GM12878 (cell line): ENCODE measurements at regions not wholly inside any gene's neighbourhood (a gene's known extent, or its start where the extent isn't known, plus 50 kb on each side); places are given as distances from the start of the nearest gene placed in this dataset.

Experiments
- ATAC-seq: fragments of 200-7000 bp; cut with Tn5 transposase; 3 replicates; pipeline ENCODE4 v1.9.1; 2020; ENCODE audit warnings: mild to moderate bottlenecking, moderate library complexity
- BruUV-seq: library from RNA; stranded (reverse); fragments of 400-500 nt; replicated peaks from 2 replicates; lab custom pipeline; 2021; lab: Mats Ljungman, UMichigan
- CTCF ChIA-PET: fragments of 300-600 bp; sonication (Branson Sonifier 250); formaldehyde crosslinking; extraction: SDS; loops from one replicate; lab custom pipeline; 2021; ENCODE audit warnings: inconsistent platforms; lab: Yijun Ruan, JAX
- POLR2A ChIA-PET: fragments of 350-600 bp; formaldehyde crosslinking; extraction: SDS; loops from one replicate; lab custom pipeline; 2021; ENCODE audit warnings: inconsistent platforms; lab: Charles Lee
- RAD21 ChIA-PET: fragments of 300-600 bp; sonication (Branson Sonifier 250); formaldehyde crosslinking; loops from one replicate; lab custom pipeline; 2023; ENCODE audit warnings: antibody characterized with exemption; ENCODE audit not compliant: unreplicated experiment; lab: Charles Lee
- SMC1A ChIA-PET: fragments of 300-600 bp; sonication (Branson Sonifier 250); formaldehyde crosslinking; loops from one replicate; lab custom pipeline; 2023; ENCODE audit not compliant: unreplicated experiment, uncharacterized antibody; lab: Charles Lee
- DNase-seq: peaks from one replicate; pipeline ENCODE4 v3.0.0-alpha.2; 2011; ENCODE audit warnings: low read depth, low spot score
- FAIRE-seq: peaks from 3 replicates; lab custom pipeline; 2011; peaks lifted over from hg19 to GRCh38; lab: Jason Lieb, UNC
- H2AFZ ChIP-seq: 2 replicates; pipeline ENCODE4 v1.6.0; 2011; ENCODE audit warnings: low read depth, low read length, control low read depth; ENCODE audit not compliant: control insufficient read depth
- H3K27ac ChIP-seq: 2 replicates; pipeline ENCODE4 v1.5.1; 2011; ENCODE audit warnings: control low read depth; ENCODE audit not compliant: control insufficient read depth, insufficient read depth
- H3K27me3 ChIP-seq, 2 experiments: replicated peaks in 1 of 2; 2 replicates each; pipeline versions ENCODE4 v1.6.0 to v1.6.1; 2011; ENCODE audit warnings: low read length in 1 of 2; ENCODE audit not compliant: control insufficient read depth in 2 of 2, insufficient read depth in 2 of 2
- H3K36me3 ChIP-seq, 2 experiments: 2 replicates each; pipeline ENCODE4 v1.5.1; 2011; ENCODE audit warnings: low read length in 1 of 2; ENCODE audit not compliant: control insufficient read depth in 2 of 2, insufficient read depth in 2 of 2
- H3K4me1 ChIP-seq: 2 replicates; pipeline ENCODE4 v1.6.1; 2011; ENCODE audit warnings: mild to moderate bottlenecking, low read length, moderate library complexity, mixed read lengths; ENCODE audit not compliant: control insufficient read depth, insufficient read depth
- H3K4me2 ChIP-seq: 2 replicates; pipeline ENCODE4 v1.6.0; 2011; ENCODE audit warnings: control low read depth; ENCODE audit not compliant: control insufficient read depth, insufficient read depth
- H3K4me3 ChIP-seq: fragments of 200-600 bp; sonication (generic); 2 replicates; pipeline ENCODE4 v1.5.1; 2016
- H3K79me2 ChIP-seq: 2 replicates; pipeline ENCODE4 v1.6.0; 2011; ENCODE audit warnings: low read length; ENCODE audit not compliant: control insufficient read depth, insufficient read depth
- H3K9ac ChIP-seq: 2 replicates; pipeline ENCODE4 v1.8.0; 2011; ENCODE audit warnings: low read length, control low read depth, mixed read lengths; ENCODE audit not compliant: control insufficient read depth, insufficient read depth
- H3K9me3 ChIP-seq: replicated peaks from 3 replicates; pipeline ENCODE4 v1.5.1; 2011; ENCODE audit warnings: mild to moderate bottlenecking, low read length; ENCODE audit not compliant: control insufficient read depth, insufficient read depth
- H4K20me1 ChIP-seq: 2 replicates; pipeline ENCODE4 v1.6.0; 2011; ENCODE audit not compliant: control insufficient read depth, insufficient read depth
- CHD4 ChIP-seq: fragments of 200-600 bp; sonication (generic); IDR thresholded peaks from 2 replicates; pipeline ENCODE4 v1.6.1; 2016; ENCODE audit warnings: mild to moderate bottlenecking
- CREB1 ChIP-seq: IDR thresholded peaks from 2 replicates; pipeline ENCODE4 v1.6.1; 2012; ENCODE audit warnings: low read depth, mild to moderate bottlenecking, inconsistent platforms
- EZH2 ChIP-seq: IDR thresholded peaks from 2 replicates; pipeline ENCODE4 v1.6.1; 2012; ENCODE audit warnings: low read depth, mild to moderate bottlenecking, control low read depth, inconsistent platforms, low read length, borderline replicate concordance; ENCODE audit not compliant: control insufficient read depth
- KAT2A ChIP-seq: conservative IDR thresholded peaks from 2 replicates; pipeline ENCODE4 v1.6.1; 2011; ENCODE audit warnings: low read depth, low read length; ENCODE audit not compliant: control insufficient read depth
- PAX5 ChIP-seq: IDR thresholded peaks from 2 replicates; pipeline ENCODE4 v1.6.1; 2011; ENCODE audit warnings: low read depth, low read length, borderline replicate concordance
- PAX8 ChIP-seq: fragments of 450-650 bp; IDR thresholded peaks from 2 replicates; pipeline ENCODE4 v1.6.1; 2017; ENCODE audit warnings: mild to moderate bottlenecking, moderate library complexity
- PBX3 ChIP-seq: IDR thresholded peaks from 2 replicates; pipeline ENCODE4 v1.6.1; 2011; ENCODE audit warnings: mild to moderate bottlenecking, low read depth, low read length, moderate library complexity; ENCODE audit not compliant: insufficient replicate concordance
- RCOR1 ChIP-seq: conservative IDR thresholded peaks from 2 replicates; pipeline ENCODE4 v1.6.1; 2012; ENCODE audit warnings: low read depth, low read length, improper control_type of control experiment
- RFX5 ChIP-seq: IDR thresholded peaks from 2 replicates; pipeline ENCODE4 v1.6.1; 2011; ENCODE audit warnings: low read depth, low read length, improper control_type of control experiment
- TCF7 ChIP-seq: IDR thresholded peaks from 2 replicates; pipeline ENCODE4 v1.6.1; 2014; ENCODE audit warnings: antibody characterized with exemption, borderline replicate concordance
- WGBS: methylation state at CpG from one replicate; pipeline ENCODE4 v1.1.6; 2016; ENCODE audit warnings: low lambda C conversion rate; ENCODE audit not compliant: insufficient replicate concordance, insufficient coverage; ENCODE audit errors: missing lambda C conversion rate; 5-methylcytosine and 5-hydroxymethylcytosine counted together
- in situ Hi-C: fragments of 300-500 bp; cut with MboI; formaldehyde crosslinking; loops from 9 replicates; pipeline ENCODE4 v1.14.3; 2018; ENCODE audit warnings: mixed read lengths
- intact Hi-C: fragments of 100-400 bp; cut with micrococcal nuclease; formaldehyde crosslinking; loops from one replicate; pipeline ENCODE4 v1.14.2; 2022; ENCODE audit not compliant: unreplicated experiment
- TF ChIP-seq, protein P1 (sequence below): fragments of 450-650 bp; IDR thresholded peaks from 2 replicates; pipeline ENCODE4 v1.6.1; 2017; ENCODE audit warnings: low read depth, mild to moderate bottlenecking, moderate library complexity
- TF ChIP-seq, protein P2 (sequence below): fragments of 450-650 bp; IDR thresholded peaks from 2 replicates; pipeline ENCODE4 v1.6.1; 2017; ENCODE audit warnings: mild to moderate bottlenecking, moderate library complexity

GRCh38 chr6:9361749-9362148, 926.4 kb upstream of the SLC35B3 start:
- FAIRE-seq = no peak
- Histone ChIP-seq H3K4me1 (no peaks in the 10 kb centered on the region), H3K27me3 (no peaks in the 10 kb centered on the region), H3K27ac (no peak overlapping the region), H3K4me3 (no peak overlapping the region), H3K79me2 (no peaks in the 10 kb centered on the region), H2AFZ (no peak overlapping the region), H3K36me3 (no peaks in the 10 kb centered on the region), H4K20me1 (no peaks in the 10 kb centered on the region), H3K9me3 (no peaks in the 10 kb centered on the region), H3K9ac (no peak overlapping the region), H3K4me2 (no peak overlapping the region)
- TF ChIP-seq PAX5 = no peak
- TF ChIP-seq CREB1 = no peak
- TF ChIP-seq TCF7 = no peak
- TF ChIP-seq, protein P1, sequence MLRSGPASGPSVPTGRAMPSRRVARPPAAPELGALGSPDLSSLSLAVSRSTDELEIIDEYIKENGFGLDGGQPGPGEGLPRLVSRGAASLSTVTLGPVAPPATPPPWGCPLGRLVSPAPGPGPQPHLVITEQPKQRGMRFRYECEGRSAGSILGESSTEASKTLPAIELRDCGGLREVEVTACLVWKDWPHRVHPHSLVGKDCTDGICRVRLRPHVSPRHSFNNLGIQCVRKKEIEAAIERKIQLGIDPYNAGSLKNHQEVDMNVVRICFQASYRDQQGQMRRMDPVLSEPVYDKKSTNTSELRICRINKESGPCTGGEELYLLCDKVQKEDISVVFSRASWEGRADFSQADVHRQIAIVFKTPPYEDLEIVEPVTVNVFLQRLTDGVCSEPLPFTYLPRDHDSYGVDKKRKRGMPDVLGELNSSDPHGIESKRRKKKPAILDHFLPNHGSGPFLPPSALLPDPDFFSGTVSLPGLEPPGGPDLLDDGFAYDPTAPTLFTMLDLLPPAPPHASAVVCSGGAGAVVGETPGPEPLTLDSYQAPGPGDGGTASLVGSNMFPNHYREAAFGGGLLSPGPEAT = no peak
- no peak for TF ChIP-seq RCOR1
- TF ChIP-seq PBX3 = no peak
- no peak for TF ChIP-seq KAT2A
- no peak for TF ChIP-seq EZH2
- TF ChIP-seq CHD4 = no peak
- TF ChIP-seq RFX5 = no peak
- no peak for TF ChIP-seq PAX8
- TF ChIP-seq, protein P2, sequence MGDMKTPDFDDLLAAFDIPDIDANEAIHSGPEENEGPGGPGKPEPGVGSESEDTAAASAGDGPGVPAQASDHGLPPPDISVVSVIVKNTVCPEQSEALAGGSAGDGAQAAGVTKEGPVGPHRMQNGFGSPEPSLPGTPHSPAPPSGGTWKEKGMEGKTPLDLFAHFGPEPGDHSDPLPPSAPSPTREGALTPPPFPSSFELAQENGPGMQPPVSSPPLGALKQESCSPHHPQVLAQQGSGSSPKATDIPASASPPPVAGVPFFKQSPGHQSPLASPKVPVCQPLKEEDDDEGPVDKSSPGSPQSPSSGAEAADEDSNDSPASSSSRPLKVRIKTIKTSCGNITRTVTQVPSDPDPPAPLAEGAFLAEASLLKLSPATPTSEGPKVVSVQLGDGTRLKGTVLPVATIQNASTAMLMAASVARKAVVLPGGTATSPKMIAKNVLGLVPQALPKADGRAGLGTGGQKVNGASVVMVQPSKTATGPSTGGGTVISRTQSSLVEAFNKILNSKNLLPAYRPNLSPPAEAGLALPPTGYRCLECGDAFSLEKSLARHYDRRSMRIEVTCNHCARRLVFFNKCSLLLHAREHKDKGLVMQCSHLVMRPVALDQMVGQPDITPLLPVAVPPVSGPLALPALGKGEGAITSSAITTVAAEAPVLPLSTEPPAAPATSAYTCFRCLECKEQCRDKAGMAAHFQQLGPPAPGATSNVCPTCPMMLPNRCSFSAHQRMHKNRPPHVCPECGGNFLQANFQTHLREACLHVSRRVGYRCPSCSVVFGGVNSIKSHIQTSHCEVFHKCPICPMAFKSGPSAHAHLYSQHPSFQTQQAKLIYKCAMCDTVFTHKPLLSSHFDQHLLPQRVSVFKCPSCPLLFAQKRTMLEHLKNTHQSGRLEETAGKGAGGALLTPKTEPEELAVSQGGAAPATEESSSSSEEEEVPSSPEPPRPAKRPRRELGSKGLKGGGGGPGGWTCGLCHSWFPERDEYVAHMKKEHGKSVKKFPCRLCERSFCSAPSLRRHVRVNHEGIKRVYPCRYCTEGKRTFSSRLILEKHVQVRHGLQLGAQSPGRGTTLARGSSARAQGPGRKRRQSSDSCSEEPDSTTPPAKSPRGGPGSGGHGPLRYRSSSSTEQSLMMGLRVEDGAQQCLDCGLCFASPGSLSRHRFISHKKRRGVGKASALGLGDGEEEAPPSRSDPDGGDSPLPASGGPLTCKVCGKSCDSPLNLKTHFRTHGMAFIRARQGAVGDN = no peak
- ChIA-PET CTCF (no interaction called here), RAD21 (no interaction called here), POLR2A (no interaction called here), SMC1A (no interaction called here)
- in situ Hi-C loops = no loop called here
- DNase-seq = no peak
- no peak for ATAC-seq
- intact Hi-C loops = no loop called here
- no TSS peak for BruUV-seq
- WGBS = 17% methylated on average over 2 of the region's 2 CpGs
